GM23338 (cell line): ENCODE measurements at regions not wholly inside any gene's neighbourhood (a gene's known extent, or its start where the extent isn't known, plus 50 kb on each side); places are given as distances from the start of the nearest gene placed in this dataset.

Experiments
- ATAC-seq: fragments of 200-7000 bp; cut with Tn5 transposase; 3 replicates; pipeline ENCODE4 v1.9.1; 2020
- DNase-seq: peaks from one replicate; pipeline ENCODE4 v3.0.0-alpha.2; 2015; ENCODE audit warnings: low spot score
- H2AFZ ChIP-seq: fragments of 200-600 bp; sonication (generic); 2 replicates; pipeline ENCODE4 v1.8.0; 2016; ENCODE audit warnings: antibody characterized with exemption, mild to moderate bottlenecking, moderate library complexity
- H3F3A ChIP-seq: fragments of 200-600 bp; sonication (generic); replicated peaks from 2 replicates; pipeline ENCODE4 v1.8.0; 2017; ENCODE audit warnings: antibody characterized with exemption, mixed run types, low read depth
- H3K27ac ChIP-seq: fragments of 200-600 bp; sonication (generic); 2 replicates; pipeline ENCODE4 v1.6.1; 2016; ENCODE audit warnings: low read depth
- H3K27me3 ChIP-seq: fragments of 200-600 bp; sonication (generic); 2 replicates; pipeline ENCODE4 v1.8.0; 2016; ENCODE audit warnings: mild to moderate bottlenecking, mixed run types, moderate library complexity; ENCODE audit not compliant: insufficient read depth
- H3K36me3 ChIP-seq: fragments of 200-600 bp; sonication (generic); 2 replicates; pipeline ENCODE4 v1.8.0; 2016; ENCODE audit warnings: mild to moderate bottlenecking; ENCODE audit not compliant: insufficient read depth
- H3K4me1 ChIP-seq: fragments of 200-600 bp; sonication (generic); 2 replicates; pipeline ENCODE4 v1.8.0; 2016; ENCODE audit warnings: mild to moderate bottlenecking, moderate library complexity; ENCODE audit not compliant: insufficient read depth
- H3K4me2 ChIP-seq: fragments of 200-600 bp; sonication (generic); 2 replicates; pipeline ENCODE4 v1.7.1; 2017; ENCODE audit warnings: mixed run types
- H3K4me3 ChIP-seq: fragments of 200-600 bp; sonication (generic); 2 replicates; pipeline ENCODE4 v1.6.1; 2016; ENCODE audit warnings: mixed run types
- H3K79me2 ChIP-seq: fragments of 200-600 bp; sonication (generic); replicated peaks from 2 replicates; pipeline ENCODE4 v1.8.0; 2017; ENCODE audit warnings: mild to moderate bottlenecking; ENCODE audit not compliant: insufficient read depth
- H3K9me2 ChIP-seq: fragments of 200-600 bp; sonication (generic); 2 replicates; pipeline ENCODE4 v1.8.0; 2017; ENCODE audit not compliant: insufficient read depth
- H4K20me1 ChIP-seq: fragments of 200-600 bp; sonication (generic); replicated peaks from 2 replicates; pipeline ENCODE4 v1.8.0; 2017; ENCODE audit warnings: mild to moderate bottlenecking; ENCODE audit not compliant: insufficient read depth
- H3K27ac Mint-ChIP-seq: 2 replicates; pipeline ENCODE4 v1.8.0; 2020; ENCODE audit warnings: inconsistent platforms, mild to moderate bottlenecking, moderate library complexity, mixed read lengths
- H3K27me3 Mint-ChIP-seq: 3 replicates; pipeline ENCODE4 v1.8.0; 2022; ENCODE audit warnings: low read depth, mild to moderate bottlenecking, moderate library complexity, mixed read lengths, inconsistent platforms; ENCODE audit not compliant: insufficient read depth, poor library complexity
- H3K36me3 Mint-ChIP-seq: 3 replicates; pipeline ENCODE4 v1.8.0; 2021; ENCODE audit warnings: low read depth, mild to moderate bottlenecking, inconsistent platforms, moderate library complexity, mixed read lengths
- H3K4me1 Mint-ChIP-seq: 3 replicates; pipeline ENCODE4 v1.8.0; 2020; ENCODE audit warnings: mild to moderate bottlenecking, inconsistent platforms, mixed read lengths
- H3K4me3 Mint-ChIP-seq: 3 replicates; pipeline ENCODE4 v1.8.0; 2021; ENCODE audit warnings: moderate library complexity, mild to moderate bottlenecking, inconsistent platforms, mixed read lengths
- H3K9me3 Mint-ChIP-seq: 3 replicates; pipeline ENCODE4 v1.8.0; 2020; ENCODE audit warnings: moderate library complexity, mild to moderate bottlenecking, inconsistent platforms, mixed read lengths
- CREB1 ChIP-seq: fragments of 250-450 bp; sonication (Bioruptor Pico); IDR thresholded peaks from 2 replicates; pipeline ENCODE4 v1.5.0; 2020; ENCODE audit warnings: low read depth, mild to moderate bottlenecking, moderate library complexity
- CTCF ChIP-seq, 2 experiments: fragments of 200-600 bp in 1 of 2; sonication (generic) in 1 of 2; conservative IDR thresholded peaks; 2 replicates each; pipeline versions ENCODE4 v1.5.1 to v1.6.1; 2016 to 2017; ENCODE audit warnings: antibody characterized with exemption in 2 of 2, low read depth in 2 of 2, mild to moderate bottlenecking in 2 of 2, moderate library complexity in 1 of 2
- ETS1 ChIP-seq: IDR thresholded peaks from 2 replicates; pipeline ENCODE4 v1.6.1; 2016; ENCODE audit warnings: antibody characterized with exemption
- EZH2 ChIP-seq: fragments of 200-600 bp; sonication (generic); IDR thresholded peaks from one replicate; pipeline ENCODE4 v1.8.0; 2017; ENCODE audit warnings: antibody characterized with exemption, mild to moderate bottlenecking, low read depth; ENCODE audit not compliant: unreplicated experiment
- EZH2phosphoT487 ChIP-seq: fragments of 200-600 bp; sonication (generic); IDR thresholded peaks from one replicate; pipeline ENCODE4 v1.8.1; 2018; ENCODE audit warnings: antibody characterized with exemption; ENCODE audit not compliant: unreplicated experiment
- JUNB ChIP-seq: IDR thresholded peaks from one replicate; pipeline ENCODE4 v1.6.1; 2016; ENCODE audit warnings: antibody characterized with exemption; ENCODE audit not compliant: unreplicated experiment
- NANOG ChIP-seq: IDR thresholded peaks from 2 replicates; pipeline ENCODE4 v1.6.1; 2016; ENCODE audit warnings: antibody characterized with exemption, borderline replicate concordance
- POLR2AphosphoS5 ChIP-seq: IDR thresholded peaks from 2 replicates; pipeline ENCODE4 v1.6.1; 2016; ENCODE audit warnings: antibody characterized with exemption, low read depth
- REST ChIP-seq: IDR thresholded peaks from one replicate; pipeline ENCODE4 v1.6.1; 2018; ENCODE audit warnings: antibody characterized with exemption; ENCODE audit not compliant: unreplicated experiment
- STAT1 ChIP-seq: IDR thresholded peaks from one replicate; pipeline ENCODE4 v1.6.1; 2016; ENCODE audit warnings: antibody characterized with exemption; ENCODE audit not compliant: unreplicated experiment
- ZNF114 ChIP-seq: fragments of 250-450 bp; sonication (Bioruptor Pico); IDR thresholded peaks from 2 replicates; pipeline ENCODE4 v1.5.0; 2020; ENCODE audit warnings: mild to moderate bottlenecking, moderate library complexity
- ZNF331 ChIP-seq: fragments of 250-450 bp; sonication (Bioruptor Pico); IDR thresholded peaks from 2 replicates; pipeline ENCODE4 v1.5.0; 2020; ENCODE audit warnings: low read depth, mild to moderate bottlenecking, moderate library complexity
- TF ChIP-seq, protein P1 (sequence below): fragments of 250-450 bp; sonication (Bioruptor Pico); IDR thresholded peaks from 2 replicates; pipeline ENCODE4 v1.5.0; 2020; ENCODE audit warnings: mild to moderate bottlenecking, moderate library complexity

DNA sequence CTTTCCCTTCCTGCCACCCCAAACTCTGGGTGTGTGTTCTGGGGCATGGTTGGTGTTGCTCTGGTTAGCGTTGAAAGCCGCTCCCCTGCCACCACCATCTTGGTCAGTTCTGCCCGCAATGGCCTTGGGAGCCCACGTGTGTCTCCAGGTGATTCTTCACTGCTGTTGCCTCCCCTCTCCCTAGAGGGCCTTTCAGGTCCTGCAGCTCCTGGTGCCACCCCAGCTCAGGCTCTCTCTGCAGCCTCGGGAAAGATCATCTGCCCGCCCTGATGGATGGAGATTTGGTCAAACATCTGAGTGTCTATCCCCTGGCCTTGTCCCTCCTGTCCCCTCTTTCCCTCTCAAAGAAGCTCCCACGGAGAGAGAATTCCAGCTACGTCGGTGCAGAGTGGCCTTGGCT is 241.3 kb downstream of the RBFOX3 start:
- Mint-ChIP-seq H3K36me3 (no peaks in the 10 kb centered on the region), H3K9me3 (no peaks in the 10 kb centered on the region), H3K4me1 (peaks cover 25% of the 10 kb centered on the region), H3K27me3 (peaks cover 16% of the 10 kb centered on the region), H3K4me3 (no peak overlapping the region), H3K27ac (no peak overlapping the region)
- Histone ChIP-seq H2AFZ (no peak overlapping the region), H3K79me2 (no peaks in the 10 kb centered on the region), H3K4me1 (no peaks in the 10 kb centered on the region), H3K36me3 (no peaks in the 10 kb centered on the region), H3K9me2 (no peaks in the 10 kb centered on the region), H3K4me3 (no peak overlapping the region), H4K20me1 (no peaks in the 10 kb centered on the region), H3K4me2 (no peak overlapping the region), H3F3A (no peaks in the 10 kb centered on the region), H3K27ac (no peak overlapping the region), H3K27me3 (no peaks in the 10 kb centered on the region)
- ATAC-seq = no peak
- TF ChIP-seq ZNF331 (no peak), ETS1 (no peak), ZNF114 (no peak), JUNB (no peak), STAT1 (no peak), NANOG (no peak), CTCF (conservative IDR thresholded peaks at IDR 0.05; ENCODE audit: low read depth in 2 of 2) (no peak), EZH2phosphoT487 (no peak), EZH2 (no peak), CREB1 (no peak), POLR2AphosphoS5 (no peak), REST (no peak)
- TF ChIP-seq, protein P1, sequence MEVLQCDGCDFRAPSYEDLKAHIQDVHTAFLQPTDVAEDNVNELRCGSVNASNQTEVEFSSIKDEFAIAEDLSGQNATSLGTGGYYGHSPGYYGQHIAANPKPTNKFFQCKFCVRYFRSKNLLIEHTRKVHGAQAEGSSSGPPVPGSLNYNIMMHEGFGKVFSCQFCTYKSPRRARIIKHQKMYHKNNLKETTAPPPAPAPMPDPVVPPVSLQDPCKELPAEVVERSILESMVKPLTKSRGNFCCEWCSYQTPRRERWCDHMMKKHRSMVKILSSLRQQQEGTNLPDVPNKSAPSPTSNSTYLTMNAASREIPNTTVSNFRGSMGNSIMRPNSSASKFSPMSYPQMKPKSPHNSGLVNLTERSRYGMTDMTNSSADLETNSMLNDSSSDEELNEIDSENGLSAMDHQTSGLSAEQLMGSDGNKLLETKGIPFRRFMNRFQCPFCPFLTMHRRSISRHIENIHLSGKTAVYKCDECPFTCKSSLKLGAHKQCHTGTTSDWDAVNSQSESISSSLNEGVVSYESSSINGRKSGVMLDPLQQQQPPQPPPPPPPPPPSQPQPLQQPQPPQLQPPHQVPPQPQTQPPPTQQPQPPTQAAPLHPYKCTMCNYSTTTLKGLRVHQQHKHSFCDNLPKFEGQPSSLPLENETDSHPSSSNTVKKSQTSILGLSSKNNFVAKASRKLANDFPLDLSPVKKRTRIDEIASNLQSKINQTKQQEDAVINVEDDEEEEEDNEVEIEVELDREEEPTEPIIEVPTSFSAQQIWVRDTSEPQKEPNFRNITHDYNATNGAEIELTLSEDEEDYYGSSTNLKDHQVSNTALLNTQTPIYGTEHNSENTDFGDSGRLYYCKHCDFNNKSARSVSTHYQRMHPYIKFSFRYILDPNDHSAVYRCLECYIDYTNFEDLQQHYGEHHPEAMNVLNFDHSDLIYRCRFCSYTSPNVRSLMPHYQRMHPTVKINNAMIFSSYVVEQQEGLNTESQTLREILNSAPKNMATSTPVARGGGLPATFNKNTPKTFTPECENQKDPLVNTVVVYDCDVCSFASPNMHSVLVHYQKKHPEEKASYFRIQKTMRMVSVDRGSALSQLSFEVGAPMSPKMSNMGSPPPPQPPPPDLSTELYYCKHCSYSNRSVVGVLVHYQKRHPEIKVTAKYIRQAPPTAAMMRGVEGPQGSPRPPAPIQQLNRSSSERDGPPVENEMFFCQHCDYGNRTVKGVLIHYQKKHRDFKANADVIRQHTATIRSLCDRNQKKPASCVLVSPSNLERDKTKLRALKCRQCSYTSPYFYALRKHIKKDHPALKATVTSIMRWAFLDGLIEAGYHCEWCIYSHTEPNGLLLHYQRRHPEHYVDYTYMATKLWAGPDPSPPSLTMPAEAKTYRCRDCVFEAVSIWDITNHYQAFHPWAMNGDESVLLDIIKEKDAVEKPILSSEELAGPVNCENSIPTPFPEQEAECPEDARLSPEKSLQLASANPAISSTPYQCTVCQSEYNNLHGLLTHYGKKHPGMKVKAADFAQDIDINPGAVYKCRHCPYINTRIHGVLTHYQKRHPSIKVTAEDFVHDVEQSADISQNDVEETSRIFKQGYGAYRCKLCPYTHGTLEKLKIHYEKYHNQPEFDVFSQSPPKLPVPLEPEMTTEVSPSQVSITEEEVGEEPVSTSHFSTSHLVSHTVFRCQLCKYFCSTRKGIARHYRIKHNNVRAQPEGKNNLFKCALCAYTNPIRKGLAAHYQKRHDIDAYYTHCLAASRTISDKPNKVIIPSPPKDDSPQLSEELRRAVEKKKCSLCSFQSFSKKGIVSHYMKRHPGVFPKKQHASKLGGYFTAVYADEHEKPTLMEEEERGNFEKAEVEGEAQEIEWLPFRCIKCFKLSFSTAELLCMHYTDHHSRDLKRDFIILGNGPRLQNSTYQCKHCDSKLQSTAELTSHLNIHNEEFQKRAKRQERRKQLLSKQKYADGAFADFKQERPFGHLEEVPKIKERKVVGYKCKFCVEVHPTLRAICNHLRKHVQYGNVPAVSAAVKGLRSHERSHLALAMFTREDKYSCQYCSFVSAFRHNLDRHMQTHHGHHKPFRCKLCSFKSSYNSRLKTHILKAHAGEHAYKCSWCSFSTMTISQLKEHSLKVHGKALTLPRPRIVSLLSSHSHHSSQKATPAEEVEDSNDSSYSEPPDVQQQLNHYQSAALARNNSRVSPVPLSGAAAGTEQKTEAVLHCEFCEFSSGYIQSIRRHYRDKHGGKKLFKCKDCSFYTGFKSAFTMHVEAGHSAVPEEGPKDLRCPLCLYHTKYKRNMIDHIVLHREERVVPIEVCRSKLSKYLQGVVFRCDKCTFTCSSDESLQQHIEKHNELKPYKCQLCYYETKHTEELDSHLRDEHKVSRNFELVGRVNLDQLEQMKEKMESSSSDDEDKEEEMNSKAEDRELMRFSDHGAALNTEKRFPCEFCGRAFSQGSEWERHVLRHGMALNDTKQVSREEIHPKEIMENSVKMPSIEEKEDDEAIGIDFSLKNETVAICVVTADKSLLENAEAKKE (CRISPR knock-in tag) = no peak
- no peak for DNase-seq
